CD4-positive, alpha-beta T cell (primary cell): ENCODE measurements at regions not wholly inside any gene's neighbourhood (a gene's known extent, or its start where the extent isn't known, plus 50 kb on each side); places are given as distances from the start of the nearest gene placed in this dataset.

Source experiments
- ATAC-seq: fragments of 200-7000 bp; cut with Tn5 transposase; one replicate; pipeline ENCODE4 v1.10.0; 2022; ENCODE audit warnings: mild to moderate bottlenecking; ENCODE audit not compliant: poor library complexity
- CTCF ChIA-PET: fragments of 350-600 bp; sonication (Branson Sonifier 250); formaldehyde crosslinking; loops from one replicate; lab custom pipeline; 2021; ENCODE audit warnings: antibody characterized with exemption, inconsistent platforms; lab: Charles Lee
- POLR2A ChIA-PET: fragments of 350-600 bp; sonication (Branson Sonifier 250); formaldehyde crosslinking; loops from one replicate; lab custom pipeline; 2021; ENCODE audit warnings: antibody characterized with exemption, inconsistent platforms; lab: Charles Lee
- DNase-seq, 14 experiments: peaks; one replicate each; pipeline ENCODE4 v3.0.0-alpha.2; 2013 to 2020; ENCODE audit warnings: mixed read lengths in 2 of 14
- H3K27ac ChIP-seq, 2 donors: one replicate each; pipeline versions ENCODE4 v1.5.1 to v1.7.0; 2013; ENCODE audit warnings: low read length in 2 of 2, low read depth in 1 of 2, mild to moderate bottlenecking in 1 of 2
- H3K27me3 ChIP-seq, 2 experiments: 1 replicate in 1 of 2; 2 replicates in 1 of 2; pipeline versions ENCODE4 v1.6.1 to v1.7.0; 2013; ENCODE audit warnings: low read length in 2 of 2, control low read depth in 1 of 2, mild to moderate bottlenecking in 1 of 2, moderate library complexity in 1 of 2; ENCODE audit not compliant: insufficient read depth in 2 of 2, control insufficient read depth in 1 of 2
- H3K36me3 ChIP-seq: one replicate; pipeline ENCODE4 v1.6.1; 2013; ENCODE audit warnings: low read length, control low read depth; ENCODE audit not compliant: insufficient read depth
- H3K4me1 ChIP-seq: one replicate; pipeline ENCODE4 v1.6.1; 2013; ENCODE audit warnings: low read length, control low read depth; ENCODE audit not compliant: insufficient read depth
- H3K4me3 ChIP-seq: one replicate; pipeline ENCODE4 v1.5.1; 2013; ENCODE audit warnings: mild to moderate bottlenecking, low read length, moderate library complexity
- H3K9me3 ChIP-seq, 2 experiments: 1 replicate in 1 of 2; 2 replicates in 1 of 2; pipeline versions ENCODE4 v1.6.1 to v1.7.0; 2013; ENCODE audit warnings: low read length in 2 of 2, mild to moderate bottlenecking in 2 of 2, control low read depth in 1 of 2, moderate library complexity in 1 of 2; ENCODE audit not compliant: control insufficient read depth in 1 of 2, insufficient read depth in 1 of 2
- H3K27ac Mint-ChIP-seq: one replicate; pipeline ENCODE4 v1.8.0; 2020; ENCODE audit warnings: mixed read lengths
- H3K27me3 Mint-ChIP-seq: one replicate; pipeline ENCODE4 v1.8.0; 2021; ENCODE audit warnings: mixed read lengths
- H3K36me3 Mint-ChIP-seq: one replicate; pipeline ENCODE4 v1.8.0; 2021; ENCODE audit warnings: low read depth, mixed read lengths
- H3K4me1 Mint-ChIP-seq: one replicate; pipeline ENCODE4 v1.8.0; 2021; ENCODE audit warnings: low read depth, mixed read lengths
- H3K4me3 Mint-ChIP-seq: one replicate; pipeline ENCODE4 v1.8.0; 2020; ENCODE audit warnings: mild to moderate bottlenecking, mixed read lengths
- H3K9me3 Mint-ChIP-seq: one replicate; pipeline ENCODE4 v1.8.0; 2020; ENCODE audit warnings: mixed read lengths
- intact Hi-C, 2 experiments: fragments of 100-400 bp; cut with DNase I in 1 of 2; cut with micrococcal nuclease in 1 of 2; formaldehyde crosslinking; loops; one replicate each; pipeline versions ENCODE4 v1.15.1 to v1.9.0; 2023 to 2025; cut with DNase I, micrococcal nuclease
- TF ChIP-seq, protein P1 (sequence below): fragments of 200-600 bp; IDR thresholded peaks from one replicate; pipeline ENCODE4 v1.8.0; 2022; ENCODE audit warnings: antibody characterized with exemption, mild to moderate bottlenecking

DNA sequence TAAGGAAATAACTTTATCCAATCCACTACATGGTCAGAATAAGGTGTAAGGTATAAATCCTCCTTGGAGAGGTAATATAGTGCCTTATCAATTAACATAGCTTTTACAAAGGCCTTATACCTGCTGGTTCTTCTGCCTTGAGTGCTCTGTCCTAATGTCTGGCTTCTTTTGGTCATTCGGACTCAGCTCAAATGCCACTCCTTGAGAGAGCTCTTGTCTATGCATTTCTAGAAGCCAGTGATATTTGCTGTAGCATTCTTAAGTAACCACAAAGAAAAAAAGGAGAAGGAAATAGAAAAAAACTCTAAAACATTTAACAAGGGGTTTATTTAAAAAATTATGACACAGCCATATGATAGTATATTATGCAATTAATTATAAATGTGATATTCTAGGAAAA lies 444.8 kb upstream of the SLIT2 start:
- DNase-seq (no peak), ATAC-seq (no peak)
- Mint-ChIP-seq H3K36me3 (no peaks in the 10 kb centered on the region), H3K27me3 (no peaks in the 10 kb centered on the region), H3K27ac (no peak overlapping the region), H3K4me1 (no peaks in the 10 kb centered on the region), H3K9me3 (peaks cover 4% of the 10 kb centered on the region), H3K4me3 (no peak overlapping the region)
- TF ChIP-seq, protein P1, sequence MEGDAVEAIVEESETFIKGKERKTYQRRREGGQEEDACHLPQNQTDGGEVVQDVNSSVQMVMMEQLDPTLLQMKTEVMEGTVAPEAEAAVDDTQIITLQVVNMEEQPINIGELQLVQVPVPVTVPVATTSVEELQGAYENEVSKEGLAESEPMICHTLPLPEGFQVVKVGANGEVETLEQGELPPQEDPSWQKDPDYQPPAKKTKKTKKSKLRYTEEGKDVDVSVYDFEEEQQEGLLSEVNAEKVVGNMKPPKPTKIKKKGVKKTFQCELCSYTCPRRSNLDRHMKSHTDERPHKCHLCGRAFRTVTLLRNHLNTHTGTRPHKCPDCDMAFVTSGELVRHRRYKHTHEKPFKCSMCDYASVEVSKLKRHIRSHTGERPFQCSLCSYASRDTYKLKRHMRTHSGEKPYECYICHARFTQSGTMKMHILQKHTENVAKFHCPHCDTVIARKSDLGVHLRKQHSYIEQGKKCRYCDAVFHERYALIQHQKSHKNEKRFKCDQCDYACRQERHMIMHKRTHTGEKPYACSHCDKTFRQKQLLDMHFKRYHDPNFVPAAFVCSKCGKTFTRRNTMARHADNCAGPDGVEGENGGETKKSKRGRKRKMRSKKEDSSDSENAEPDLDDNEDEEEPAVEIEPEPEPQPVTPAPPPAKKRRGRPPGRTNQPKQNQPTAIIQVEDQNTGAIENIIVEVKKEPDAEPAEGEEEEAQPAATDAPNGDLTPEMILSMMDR: no peak
- POLR2A ChIA-PET: no interaction called here
- H3K4me1 ChIP-seq: no peaks in the 10 kb centered on the region
- no peaks in the 10 kb centered on the region for H3K9me3 ChIP-seq
- no peaks in the 10 kb centered on the region for H3K36me3 ChIP-seq
- no peaks in the 10 kb centered on the region for H3K27me3 ChIP-seq
- CTCF ChIA-PET: no interaction called here
- H3K4me3 ChIP-seq: no peak overlapping the region
- intact Hi-C loops: no loop called here
- no peak overlapping the region for H3K27ac ChIP-seq

DNA sequence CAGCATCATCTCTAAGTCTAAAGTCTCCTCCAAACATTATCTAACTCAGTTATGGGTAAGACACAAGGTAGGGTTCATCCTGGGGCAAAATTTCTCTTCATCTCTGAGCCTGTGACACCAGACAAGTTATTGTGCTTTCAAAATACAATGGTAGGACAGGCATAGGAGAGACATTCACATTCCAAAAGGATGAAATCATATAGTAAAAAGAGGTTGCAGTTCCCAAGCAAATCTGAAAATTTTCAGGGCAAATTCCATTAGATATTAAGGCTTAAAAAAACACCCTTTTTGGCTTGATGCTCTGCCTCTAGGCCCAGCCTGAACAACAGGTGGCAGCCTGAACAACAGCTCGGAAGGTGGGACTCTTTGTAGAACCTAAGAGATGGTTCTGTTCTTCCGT lies 448.3 kb upstream of the SLIT2 start:
- no peak overlapping the region for H3K4me3 Mint-ChIP-seq
- H3K4me1 Mint-ChIP-seq: no peaks in the 10 kb centered on the region
- Histone ChIP-seq H3K36me3 (no peaks in the 10 kb centered on the region), H3K27ac (no peak overlapping the region), H3K4me3 (no peak overlapping the region), H3K4me1 (no peaks in the 10 kb centered on the region), H3K27me3 (no peaks in the 10 kb centered on the region), H3K9me3 (peaks cover 0 to 3% of the 10 kb centered on the region in 2 experiments)
- ATAC-seq (no peak), DNase-seq (no peak)
- ChIA-PET CTCF (no interaction called here), POLR2A (no interaction called here)
- peaks cover 8% of the 10 kb centered on the region for H3K9me3 Mint-ChIP-seq
- H3K27ac Mint-ChIP-seq: no peak overlapping the region
- intact Hi-C loops: no loop called here
- no peaks in the 10 kb centered on the region for H3K36me3 Mint-ChIP-seq
- H3K27me3 Mint-ChIP-seq: no peaks in the 10 kb centered on the region
- TF ChIP-seq, protein P1: no peak

DNA sequence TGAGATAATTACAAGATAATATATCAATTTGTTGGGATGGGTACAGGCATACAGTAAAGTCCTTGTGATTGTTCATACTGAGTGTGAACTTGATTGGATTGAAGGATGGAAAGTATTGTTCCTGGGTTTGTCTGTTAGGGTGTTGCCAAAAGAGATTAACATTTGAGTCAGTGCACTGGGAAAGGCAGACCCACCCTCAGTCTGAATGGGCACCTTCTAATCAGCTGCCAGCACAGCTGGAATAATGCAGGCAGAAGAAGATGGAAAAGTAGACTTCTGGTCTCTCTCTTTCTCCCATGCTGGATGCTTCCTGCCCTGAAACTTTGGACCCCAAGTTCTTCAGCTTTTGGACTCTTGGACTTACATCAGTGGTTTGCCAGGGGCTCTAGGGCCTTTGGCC lies 457.9 kb upstream of the SLIT2 start:
- Histone ChIP-seq H3K9me3 (peaks cover 0 to 4% of the 10 kb centered on the region in 2 experiments), H3K4me3 (no peak overlapping the region), H3K4me1 (no peaks in the 10 kb centered on the region), H3K36me3 (no peaks in the 10 kb centered on the region), H3K27ac (no peak overlapping the region), H3K27me3 (no peaks in the 10 kb centered on the region)
- H3K4me1 Mint-ChIP-seq: no peaks in the 10 kb centered on the region
- DNase-seq (no peak), ATAC-seq (no peak)
- H3K9me3 Mint-ChIP-seq: peaks cover 7% of the 10 kb centered on the region
- no peaks in the 10 kb centered on the region for H3K27me3 Mint-ChIP-seq
- no peak overlapping the region for H3K27ac Mint-ChIP-seq
- no peaks in the 10 kb centered on the region for H3K36me3 Mint-ChIP-seq
- ChIA-PET POLR2A (no interaction called here), CTCF (no interaction called here)
- TF ChIP-seq, protein P1: no peak
- H3K4me3 Mint-ChIP-seq: no peak overlapping the region
- intact Hi-C loops: no loop called here
